HEK293T (cell line): ENCODE measurements at regions not wholly inside any gene's neighbourhood (a gene's known extent, or its start where the extent isn't known, plus 50 kb on each side); places are given as distances from the start of the nearest gene placed in this dataset.

Source experiments
- BHLHE40 ChIP-seq: fragments of 450-650 bp; IDR thresholded peaks from 2 replicates; pipeline ENCODE4 v1.6.1; 2016; ENCODE audit warnings: mild to moderate bottlenecking, moderate library complexity, borderline replicate concordance
- CTBP1 ChIP-seq: fragments of 450-650 bp; IDR thresholded peaks from 2 replicates; pipeline ENCODE4 v1.6.1; 2016; ENCODE audit warnings: borderline replicate concordance
- ELF4 ChIP-seq: fragments of 450-650 bp; IDR thresholded peaks from 2 replicates; pipeline ENCODE4 v1.6.1; 2017; ENCODE audit warnings: antibody characterized with exemption
- FOXA1 ChIP-seq: fragments of 450-650 bp; IDR thresholded peaks from 2 replicates; pipeline ENCODE4 v1.6.1; 2016; ENCODE audit warnings: mild to moderate bottlenecking
- FOXK2 ChIP-seq: fragments of 450-650 bp; IDR thresholded peaks from 2 replicates; pipeline ENCODE4 v1.6.1; 2016; ENCODE audit warnings: mild to moderate bottlenecking
- HDGF ChIP-seq: fragments of 450-650 bp; IDR thresholded peaks from 2 replicates; pipeline ENCODE4 v1.6.1; 2017; ENCODE audit warnings: antibody characterized with exemption, borderline replicate concordance
- L3MBTL2 ChIP-seq: fragments of 450-650 bp; conservative IDR thresholded peaks from 2 replicates; pipeline ENCODE4 v1.6.1; 2016; ENCODE audit warnings: mild to moderate bottlenecking
- SP1 ChIP-seq: fragments of 450-650 bp; IDR thresholded peaks from 2 replicates; pipeline ENCODE4 v1.6.1; 2017
- SUZ12 ChIP-seq: fragments of 450-650 bp; IDR thresholded peaks from 2 replicates; pipeline ENCODE4 v1.6.1; 2016; ENCODE audit warnings: mild to moderate bottlenecking
- TARDBP ChIP-seq: fragments of 450-650 bp; IDR thresholded peaks from 2 replicates; pipeline ENCODE4 v1.6.1; 2016

DNA sequence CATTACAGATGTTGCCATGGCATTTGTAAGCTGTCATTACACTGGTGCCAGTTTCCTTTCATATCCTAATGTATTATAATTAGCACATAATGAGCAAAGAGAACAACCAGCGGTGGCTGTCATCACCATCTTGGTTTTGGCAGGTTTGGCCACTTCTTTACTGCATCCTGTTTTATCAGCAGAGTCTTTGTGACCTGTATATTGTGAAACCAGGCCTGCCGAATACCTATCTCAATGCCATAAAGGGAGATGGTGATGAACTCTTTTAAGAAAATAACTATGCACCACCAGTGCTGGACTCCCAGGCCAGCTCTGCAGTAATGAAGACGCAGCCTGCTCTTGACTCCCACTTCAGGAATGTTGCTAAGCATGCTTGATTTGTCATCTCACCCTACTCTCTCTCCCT is 458.1 kb upstream of the NR2F2 start:
- TF ChIP-seq HDGF: no peak
- no peak for TF ChIP-seq ELF4
- TF ChIP-seq FOXK2: no peak
- no peak for TF ChIP-seq BHLHE40
- TF ChIP-seq SP1: no peak
- no peak for TF ChIP-seq CTBP1
- no peak for TF ChIP-seq FOXA1
- no peak for TF ChIP-seq SUZ12
- TF ChIP-seq TARDBP: no peak
- no peak for TF ChIP-seq L3MBTL2
